ENCODE measurements at regions not wholly inside any gene's neighbourhood (a gene's known extent, or its start where the extent isn't known, plus 50 kb on each side); places are given as distances from the start of the nearest gene placed in this dataset.

DNA sequence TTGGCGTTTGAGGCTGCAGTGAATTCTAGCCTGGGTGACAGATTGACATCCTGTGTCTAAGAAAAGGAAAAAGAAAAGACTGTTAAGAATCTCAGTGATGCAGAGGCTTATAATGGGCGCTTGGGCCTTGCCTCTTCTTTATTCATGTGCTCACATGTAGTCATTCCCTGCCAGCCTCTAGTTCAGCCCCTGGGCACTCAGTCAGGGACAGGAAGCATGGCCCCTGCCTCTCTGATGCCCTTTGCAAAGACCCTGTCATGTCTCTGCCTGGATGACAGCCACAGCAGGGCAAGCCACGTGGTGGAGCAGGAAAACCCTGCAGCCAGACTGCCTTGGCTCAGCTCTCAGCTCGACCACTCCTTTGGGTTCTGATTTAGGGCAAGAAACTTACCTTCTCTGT, 368.9 kb downstream of the RPS24 start:
- DNase-seq = no peak

DNA sequence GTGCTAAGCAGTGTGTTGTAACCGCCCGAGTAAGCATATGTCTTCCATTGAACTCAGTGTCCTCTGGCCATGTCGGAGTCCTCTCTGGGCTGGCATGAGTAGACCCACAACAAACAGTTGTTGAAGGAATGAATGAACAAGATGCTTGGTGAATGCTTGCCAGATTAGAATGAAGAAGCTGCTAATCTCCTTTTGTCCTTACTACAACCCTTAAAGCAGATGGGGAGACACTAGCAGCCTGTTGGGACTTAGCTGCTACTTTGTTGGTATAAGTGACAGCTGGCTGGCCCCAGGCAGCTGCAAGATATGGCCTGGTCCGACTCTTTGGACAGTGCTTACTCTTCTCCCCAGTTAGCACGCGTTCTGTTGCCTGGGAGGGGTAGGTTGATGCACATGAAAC, 370.1 kb downstream of the RPS24 start:
- DNase-seq = no peak

DNA sequence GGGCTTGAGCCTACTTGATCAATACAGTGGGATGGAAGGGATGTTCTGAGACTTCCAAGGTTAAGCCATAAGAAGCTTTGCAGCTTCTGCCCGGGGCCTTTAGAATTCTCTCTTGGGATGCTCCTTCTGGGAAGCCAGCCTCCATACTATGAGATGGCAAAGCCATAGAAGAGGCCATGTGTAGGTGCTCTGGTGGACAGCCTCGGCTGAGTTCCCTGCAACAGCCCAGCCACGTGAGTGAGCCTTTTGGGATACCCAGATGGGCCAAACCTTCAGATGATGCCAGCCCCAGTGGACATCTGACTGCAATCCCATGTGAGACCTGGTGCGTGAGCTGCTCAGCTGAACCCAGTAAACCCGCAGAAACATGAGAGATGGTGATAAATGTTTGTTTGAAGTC, 370.6 kb downstream of the RPS24 start:
- DNase-seq = no peak

DNA sequence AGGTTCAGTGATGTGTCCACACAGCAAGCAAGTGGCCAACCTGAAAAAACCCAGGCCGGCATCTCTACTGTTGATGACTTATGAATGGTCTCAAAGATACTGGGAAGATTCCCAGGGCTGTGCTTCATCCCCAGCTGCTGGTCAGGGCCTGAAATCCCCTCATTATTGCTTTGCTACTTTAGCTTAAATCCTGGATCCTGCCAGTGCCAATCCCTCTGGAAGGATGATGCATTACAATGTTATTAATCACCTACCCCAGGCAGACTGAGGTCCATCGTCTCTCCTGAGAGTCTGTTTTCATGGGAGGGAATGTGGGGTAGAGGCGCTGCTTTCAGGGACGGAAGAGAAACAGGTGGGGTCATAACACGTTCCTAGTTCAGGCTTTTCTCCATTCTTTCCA, 371.6 kb downstream of the RPS24 start:
- no peak for DNase-seq

DNA sequence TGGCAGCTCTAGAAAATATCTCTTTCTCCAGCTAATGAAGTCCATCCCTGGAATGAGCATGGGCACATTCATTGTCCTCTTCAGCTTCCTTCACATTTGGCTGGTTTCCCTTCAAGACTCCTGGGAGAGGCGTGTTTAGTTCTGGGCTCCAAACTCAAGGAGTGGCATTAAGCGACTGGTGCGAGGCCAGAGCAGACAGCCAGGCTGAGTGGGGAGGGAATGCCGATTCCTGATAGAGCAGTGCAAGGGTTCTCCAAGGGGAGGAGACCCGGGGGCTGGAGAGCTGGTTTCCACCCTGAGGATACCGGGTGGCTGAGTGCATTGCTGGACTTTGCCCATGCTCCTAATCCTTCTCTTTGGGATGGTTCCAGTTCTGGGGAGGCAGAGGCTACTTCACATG, 372.1 kb downstream of the RPS24 start:
- no peak for DNase-seq

DNA sequence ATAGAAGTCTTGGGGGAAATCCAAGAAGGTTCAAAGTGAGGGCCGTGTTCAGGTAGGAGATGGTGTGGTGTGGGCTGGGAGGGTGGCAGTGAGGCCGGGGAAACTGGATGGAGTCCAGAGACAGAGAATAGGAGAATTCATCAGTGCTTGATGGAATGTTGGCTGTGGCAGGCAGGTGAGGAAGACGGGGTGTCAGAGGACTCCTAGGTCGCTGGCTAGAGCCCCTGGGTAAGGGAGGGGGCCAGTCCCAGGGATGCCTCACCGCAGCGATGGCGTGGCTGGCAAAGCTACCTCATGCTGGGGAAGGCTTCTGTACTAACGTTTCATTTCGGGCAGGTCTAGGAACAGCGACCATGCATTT, 373.0 kb downstream of the RPS24 start:
- DNase-seq = no peak

DNA sequence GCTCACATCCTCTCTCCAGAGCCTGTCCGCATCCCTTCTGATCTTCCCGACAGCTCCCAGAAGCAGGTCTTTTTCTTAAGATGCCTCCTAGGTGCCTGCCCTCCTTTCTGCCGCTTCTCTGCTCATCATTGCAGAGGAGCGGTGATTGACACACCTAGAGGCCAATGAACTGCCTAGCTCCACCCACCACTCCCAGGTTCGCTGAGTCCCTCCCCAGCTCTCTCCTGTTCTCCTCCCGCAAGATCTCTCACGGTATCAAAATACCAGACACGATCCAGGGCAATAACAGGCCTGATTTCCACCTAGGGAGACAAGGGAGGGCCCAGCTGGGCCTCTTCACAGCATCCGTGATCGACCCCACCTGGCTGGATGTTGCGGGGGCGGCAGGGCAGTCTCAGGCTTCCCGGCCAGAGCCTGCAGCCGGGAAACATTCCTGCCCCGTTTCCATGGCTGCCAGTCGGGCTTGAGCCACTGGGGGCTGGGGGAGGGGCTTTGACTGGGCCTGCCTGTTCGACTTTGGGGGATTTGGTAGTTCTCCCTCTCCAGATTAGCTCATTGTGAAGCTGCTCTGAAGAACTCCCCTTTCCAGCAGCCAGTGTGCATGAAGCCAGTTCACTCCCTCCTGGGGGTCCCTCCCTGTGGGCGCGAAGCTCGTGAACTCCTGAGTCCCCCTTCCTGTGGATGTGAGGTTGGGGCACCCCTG, 373.5 kb downstream of the RPS24 start:
- DNase-seq = peak; percentile 54

DNA sequence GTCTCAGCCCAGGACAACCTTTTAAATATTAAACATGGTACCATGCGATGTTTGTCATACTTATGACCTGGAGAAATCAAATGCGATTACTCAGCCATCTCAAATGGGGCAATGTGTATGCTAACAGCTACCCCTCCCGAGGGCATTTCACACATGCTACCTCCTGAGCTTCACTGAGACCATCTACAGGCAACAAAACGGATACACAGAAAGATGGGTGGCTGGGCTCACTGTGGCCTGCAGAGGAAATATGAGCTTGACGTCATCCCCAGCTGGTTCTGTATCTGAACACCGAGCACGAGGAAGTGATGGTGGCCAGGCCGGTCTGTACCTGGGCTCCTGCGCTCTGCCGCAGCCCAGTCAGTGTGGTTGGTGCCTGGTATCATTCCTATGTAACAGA, 374.3 kb downstream of the RPS24 start:
- no peak for DNase-seq

DNA sequence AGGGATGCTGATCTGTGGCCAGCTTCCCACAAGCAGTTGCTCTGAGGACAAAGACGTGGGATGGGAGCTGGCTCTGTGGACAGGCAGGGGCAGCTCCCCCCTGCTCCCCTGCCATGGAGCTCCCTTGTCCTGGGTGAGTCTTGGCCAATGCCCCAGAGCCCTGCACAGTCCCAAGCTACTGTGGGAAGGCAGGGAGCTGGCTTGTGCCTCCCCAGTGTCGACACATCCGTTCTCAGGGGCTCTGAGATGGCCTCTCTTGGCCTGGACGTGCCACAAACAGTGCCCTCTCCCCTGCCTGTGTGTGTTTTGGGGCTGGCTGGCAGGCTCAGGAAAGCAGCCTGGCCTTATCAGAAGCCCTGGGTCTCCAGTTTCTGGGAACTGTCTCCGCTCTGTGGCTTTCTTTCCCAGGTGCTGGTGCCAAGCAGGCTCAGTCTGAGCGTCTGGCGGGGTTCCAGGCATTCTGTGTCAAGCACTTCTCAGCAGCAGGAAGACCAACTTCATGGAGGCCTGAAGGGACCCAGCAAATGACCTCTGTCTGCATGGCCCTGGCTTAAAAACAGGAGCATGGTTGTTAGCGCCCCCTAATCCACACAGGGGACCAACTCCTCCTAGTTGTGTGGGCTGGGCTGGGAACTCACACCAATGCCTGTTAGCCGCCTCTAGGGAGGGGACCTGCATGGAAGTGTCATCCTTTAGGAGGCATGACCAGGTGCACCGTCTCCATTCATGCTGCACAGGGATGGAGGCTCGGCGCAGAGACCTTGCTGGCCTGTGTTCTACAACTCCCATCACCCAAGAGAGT, 375.2 kb downstream of the RPS24 start:
- DNase-seq = no peak

DNA sequence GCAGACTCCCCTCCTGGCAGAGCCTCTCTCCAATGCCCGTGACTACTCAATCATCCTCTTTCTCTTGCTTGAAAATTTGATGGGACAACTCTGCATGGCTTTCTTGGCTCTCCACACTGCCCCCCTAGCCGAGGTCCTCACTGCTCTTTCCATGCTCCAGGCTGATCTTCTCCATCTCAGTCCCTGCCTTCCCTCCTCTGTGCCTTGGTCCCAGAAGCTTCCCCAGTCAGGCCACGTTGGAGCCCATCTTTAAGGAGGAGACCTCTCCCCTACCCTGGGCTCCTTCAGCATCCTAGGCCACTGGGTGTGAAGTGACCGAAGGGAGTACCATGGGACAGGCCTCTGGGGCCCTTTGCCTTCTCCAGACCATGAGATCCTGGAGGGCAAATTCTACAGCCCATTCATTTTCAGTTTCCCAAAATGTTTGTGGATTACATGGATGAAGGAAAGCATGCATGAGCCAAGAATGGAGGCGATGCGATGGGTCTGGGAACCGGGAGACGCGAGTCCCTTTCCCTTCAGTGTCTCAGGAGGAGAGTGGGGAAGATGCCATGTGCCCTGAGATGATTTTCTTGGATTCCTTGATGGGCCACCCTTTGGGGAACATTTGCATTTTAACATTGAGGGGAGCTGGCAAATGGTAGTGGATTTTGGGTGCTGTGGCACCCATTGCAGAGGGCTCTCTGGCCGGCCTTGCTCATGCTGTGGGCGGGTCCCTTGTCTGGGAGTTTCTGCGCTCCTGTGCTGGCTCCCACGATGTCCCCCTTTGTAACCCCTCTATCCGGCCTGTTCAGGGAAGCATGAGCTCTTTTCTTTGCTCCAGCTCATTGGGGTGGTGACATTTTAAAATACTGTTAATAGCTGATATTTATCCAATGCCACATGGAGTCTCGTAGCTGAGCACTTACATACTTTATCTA, 376.6 kb downstream of the RPS24 start:
- DNase-seq = no peak

DNA sequence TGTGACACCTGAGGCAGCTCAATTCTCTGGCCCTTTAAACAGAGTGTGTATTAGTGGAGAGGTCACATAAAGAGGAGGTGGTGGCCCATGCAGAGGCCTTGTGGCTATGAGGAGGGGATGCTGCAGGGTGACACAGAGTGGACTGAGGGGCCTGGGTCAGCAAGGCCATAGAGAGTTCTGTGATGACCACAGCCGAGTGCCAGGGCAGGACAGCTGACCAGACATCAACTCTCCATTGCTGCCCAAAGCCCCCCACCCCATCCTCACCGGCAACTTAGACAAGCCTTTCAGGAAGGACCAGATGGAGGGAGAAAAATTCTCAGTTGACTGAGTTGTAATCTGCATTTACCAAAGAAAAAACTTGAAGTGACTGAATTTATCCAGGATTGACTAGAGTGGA, 378.1 kb downstream of the RPS24 start:
- DNase-seq = no peak

DNA sequence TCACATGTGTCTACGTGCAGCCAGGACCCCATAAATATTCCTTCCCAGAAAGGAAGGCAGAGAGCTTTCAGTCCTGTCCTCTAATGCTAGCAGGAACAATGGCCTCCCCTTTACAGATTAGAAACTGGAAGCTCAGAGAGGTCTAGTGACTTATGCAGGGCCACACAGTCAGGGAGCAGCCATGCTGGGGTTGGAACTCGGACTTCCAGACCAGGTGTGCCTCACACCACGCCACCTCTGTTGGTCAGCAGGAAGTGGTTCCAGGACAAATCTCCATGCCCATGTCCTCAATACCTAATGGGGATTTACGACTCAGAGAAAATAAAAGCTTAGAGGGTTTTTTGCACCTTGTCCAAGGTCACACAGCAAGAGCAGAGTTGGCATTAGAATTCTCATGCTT, 378.9 kb downstream of the RPS24 start:
- DNase-seq = no peak

DNA sequence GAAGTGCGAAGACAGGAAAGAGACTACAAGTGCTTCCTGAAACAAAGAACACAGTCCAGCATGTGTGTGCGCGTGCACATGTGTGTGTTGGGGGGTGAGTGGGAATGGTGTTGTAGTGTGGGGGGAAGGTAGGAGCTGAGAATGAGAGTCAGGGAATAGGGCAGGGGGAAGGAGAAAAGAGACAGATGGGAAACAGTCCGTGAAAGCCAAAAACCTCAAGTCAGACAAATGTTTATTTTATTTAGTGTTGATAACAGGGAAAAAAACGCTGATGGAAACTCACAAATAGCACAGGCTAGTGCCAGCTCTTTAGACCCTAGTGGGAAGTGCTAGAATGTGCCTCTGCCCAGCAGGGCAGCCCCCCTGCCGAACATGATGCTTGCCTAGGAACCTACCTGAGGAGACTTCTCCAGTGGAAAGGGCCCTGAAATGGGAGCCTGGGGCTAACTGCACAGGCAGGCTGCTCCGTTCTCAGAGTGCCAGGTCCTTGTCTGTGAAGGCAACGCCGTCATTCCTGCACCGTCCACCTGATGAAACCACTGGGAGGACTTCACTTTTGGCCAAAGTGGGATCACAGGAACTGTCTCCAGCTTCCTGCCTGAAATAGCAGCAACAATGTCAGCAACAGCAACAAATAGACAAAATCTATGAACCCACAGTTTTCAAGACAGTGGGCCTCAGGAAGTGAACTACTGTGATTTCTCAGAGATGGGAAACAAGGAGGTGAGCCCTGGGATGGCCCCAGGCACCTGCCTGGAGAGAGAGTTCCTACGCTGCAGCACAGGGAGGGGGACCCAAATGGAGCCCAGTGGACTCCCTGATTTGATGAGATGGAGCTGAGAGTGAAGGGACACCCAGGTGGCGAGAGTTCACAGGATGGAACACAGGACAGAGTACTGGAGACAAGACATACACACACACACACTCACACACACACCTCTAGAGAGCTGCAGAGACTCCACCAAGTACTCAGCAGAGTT, 379.7 kb downstream of the RPS24 start:
- no peak for DNase-seq

DNA sequence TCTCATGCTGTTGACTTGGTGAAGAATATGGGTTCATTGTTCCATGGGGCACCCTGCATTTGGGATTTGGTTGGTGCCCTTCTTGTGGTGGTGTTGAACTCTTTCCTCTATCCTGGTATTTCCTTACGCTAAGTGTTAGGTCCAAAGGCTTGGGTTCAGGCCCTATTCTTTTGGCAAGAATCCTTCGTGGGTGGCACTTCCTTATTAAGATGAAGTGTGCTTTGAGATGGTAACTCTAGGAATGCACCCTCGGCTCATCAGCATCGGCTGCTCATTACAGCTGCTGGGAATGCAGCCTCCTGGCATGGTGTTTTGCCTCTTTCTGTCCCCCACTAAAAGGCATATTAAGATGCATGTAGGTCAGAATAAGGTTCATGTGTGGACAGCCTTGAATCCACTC, 380.7 kb downstream of the RPS24 start:
- no peak for DNase-seq

DNA sequence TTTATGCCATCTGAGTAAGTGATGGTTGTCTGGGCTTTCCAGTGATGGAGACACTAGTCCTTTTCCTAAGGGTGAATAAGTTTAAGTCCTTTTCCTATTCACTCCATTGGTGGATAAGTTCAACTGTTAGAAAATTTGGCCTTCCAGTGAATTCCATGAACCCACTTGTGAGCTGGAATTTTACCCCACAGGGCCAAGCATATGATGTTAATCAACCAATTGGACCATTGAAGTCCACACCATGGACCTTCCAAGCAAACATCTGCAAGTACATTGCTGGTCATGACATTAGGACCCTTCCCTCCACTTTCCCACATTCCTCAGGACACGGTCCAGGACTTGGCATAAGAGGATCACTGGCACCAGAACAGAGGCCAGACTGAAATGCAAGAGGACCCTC, 381.4 kb downstream of the RPS24 start:
- no peak for DNase-seq

DNA sequence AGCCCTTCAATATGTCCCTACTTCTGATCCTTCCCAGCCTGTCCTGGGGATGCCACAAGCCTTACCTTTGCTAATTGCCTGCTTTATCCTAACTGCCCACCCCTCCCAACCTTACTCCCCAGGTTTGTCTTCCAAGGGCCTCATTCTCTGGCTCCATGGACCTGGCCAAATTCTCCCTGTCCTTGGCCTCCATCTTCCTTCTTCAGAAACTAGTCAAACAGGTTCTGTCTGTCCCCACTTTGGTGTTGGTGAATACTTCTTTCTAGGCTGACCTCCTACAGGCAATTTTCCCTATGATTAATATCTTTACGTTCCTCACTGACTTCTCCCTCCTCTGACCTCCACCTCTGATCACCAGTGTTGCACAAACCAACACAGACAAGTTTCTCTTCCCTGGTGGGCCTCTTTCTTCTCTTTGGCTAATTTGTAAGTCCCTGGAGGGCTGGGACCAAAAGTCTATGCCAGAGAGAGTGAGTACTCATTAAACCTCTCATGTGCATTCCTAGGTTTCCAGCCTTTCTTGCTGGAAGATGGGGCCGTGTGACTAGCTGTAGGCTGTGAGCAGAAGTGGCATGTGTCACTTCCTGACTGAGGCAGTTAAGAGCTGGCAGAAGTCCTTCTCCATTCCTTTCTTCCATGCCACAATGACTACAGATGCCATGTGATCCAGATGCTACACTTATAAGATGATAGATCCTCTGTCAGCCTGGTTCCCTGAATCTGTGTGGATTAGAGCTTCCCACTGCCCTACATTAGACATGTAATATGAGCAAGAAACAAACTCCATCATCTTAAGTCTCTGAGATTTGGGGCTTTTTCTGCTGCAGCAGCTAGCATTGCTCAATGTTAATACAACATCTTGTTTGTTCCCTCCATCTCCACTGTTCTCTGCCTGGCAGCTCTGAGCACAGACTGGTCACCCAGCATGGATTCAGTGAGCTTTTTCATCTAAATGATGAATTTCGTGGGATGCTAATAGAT, 382.7 kb downstream of the RPS24 start:
- no peak for DNase-seq

DNA sequence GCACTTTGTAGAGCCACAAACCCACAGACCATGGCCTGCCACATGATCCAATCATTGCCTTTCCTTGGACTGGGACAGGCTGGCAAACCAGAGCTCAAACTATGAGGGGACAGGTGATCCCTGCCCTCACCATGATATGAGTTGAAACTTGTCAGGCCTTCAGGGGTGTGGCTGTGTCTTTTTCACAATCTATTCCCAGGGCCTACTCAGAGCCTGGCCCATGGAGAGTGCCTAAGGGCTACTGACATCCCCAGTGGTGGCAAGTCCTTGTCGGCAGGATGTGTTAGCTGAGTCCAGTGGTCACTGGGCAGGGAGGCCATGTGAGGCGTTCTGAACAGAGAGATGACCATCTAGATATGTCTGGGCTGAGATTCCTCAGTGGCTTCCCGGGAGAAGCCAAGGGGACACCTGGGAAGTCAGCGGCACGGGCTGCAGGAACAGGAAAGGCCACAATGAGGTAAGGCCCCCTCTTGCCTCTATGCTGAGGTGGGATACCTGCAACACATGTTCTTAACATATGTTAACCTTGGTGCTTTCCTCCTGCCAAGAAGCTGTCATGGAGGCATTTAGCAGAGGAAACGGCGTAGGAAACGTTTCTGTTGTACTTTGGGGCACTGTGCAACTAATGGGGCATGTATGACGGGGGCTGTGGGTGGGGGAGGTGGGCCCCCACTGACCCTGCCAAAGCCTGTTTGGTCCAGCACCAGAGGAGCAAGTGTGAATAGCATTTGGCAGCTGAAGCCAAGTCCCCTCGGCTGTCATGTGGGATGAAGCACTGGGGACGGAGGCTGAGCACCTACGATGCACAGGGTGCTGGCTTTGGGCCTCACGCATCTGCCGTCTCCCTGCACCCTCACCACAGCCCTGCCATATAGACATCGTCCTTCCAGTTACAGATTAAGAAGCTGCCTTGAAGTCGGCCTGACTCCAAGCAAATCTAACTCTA, 384.0 kb downstream of the RPS24 start:
- no peak for DNase-seq

DNA sequence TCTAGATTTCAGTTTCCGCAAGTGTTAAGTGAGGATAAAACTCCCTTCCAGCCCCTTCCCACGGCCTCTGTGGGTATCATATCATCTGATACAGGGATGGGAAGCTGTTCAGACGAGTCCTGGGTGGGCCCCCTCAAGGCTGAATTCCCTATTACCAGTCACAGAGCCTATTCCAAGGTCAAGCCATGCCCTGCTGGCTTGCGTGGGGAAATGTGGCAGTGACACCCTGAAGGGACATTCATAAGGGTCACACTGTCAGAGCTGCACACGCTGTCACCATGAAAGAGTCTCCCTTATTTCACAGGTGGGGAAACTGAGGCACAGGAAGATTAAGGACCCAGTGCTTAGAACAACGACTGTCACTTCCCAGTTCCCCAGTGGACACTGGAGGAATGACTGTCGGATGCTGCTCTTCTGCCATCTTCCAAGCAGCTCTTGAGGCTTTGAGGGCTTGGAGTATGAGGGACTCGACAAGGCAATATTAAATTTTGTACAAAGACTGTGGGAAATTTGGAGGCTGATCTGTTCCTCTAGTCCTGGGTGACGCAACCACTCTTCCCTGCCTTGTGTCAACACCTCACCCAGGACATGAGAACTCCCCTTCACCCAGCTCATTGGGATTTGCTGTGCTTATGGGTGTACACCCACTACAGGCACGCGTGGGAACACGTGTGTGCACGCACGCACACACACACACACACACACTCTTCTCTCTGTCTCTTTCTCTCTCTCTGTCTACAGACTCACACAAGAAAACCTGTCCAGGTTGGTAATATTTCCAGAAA, 386.0 kb downstream of the RPS24 start:
- no peak for DNase-seq

Measured in CD4-positive, alpha-beta T cell treated with Interferon gamma for 1 hour (primary cell).